ENCODE measurements at regions not wholly inside any gene's neighbourhood (a gene's known extent, or its start where the extent isn't known, plus 50 kb on each side); places are given as distances from the start of the nearest gene placed in this dataset.

- Histone ChIP-seq H3K9me3 (ENCODE audit: control insufficient read depth, low read depth, low read length) (no peaks in the 10 kb centered on the region), H3K79me2 (ENCODE audit: control insufficient read depth, insufficient read depth, low read length) (no peaks in the 10 kb centered on the region), H3K4me3 (ENCODE audit: control insufficient read depth in 2 of 3, extremely low read depth in 1 of 3, insufficient read depth in 2 of 3, low read depth in 1 of 3, low read length in 3 of 3) (no peak overlapping the region), H3K36me3 (ENCODE audit: control insufficient read depth in 2 of 2, extremely low read depth in 1 of 2, insufficient read depth in 2 of 2, low read length in 2 of 2) (no peaks in the 10 kb centered on the region), H3K4me1 (ENCODE audit: control insufficient read depth, extremely low read depth, insufficient read depth, low read length) (peaks cover 9% of the 10 kb centered on the region), H3K27ac (ENCODE audit: control insufficient read depth, insufficient read depth, low read length) (no peak overlapping the region), H2AFZ (ENCODE audit: control insufficient read depth, low read length) (no peak overlapping the region), H4K20me1 (ENCODE audit: control insufficient read depth, extremely low read depth, insufficient read depth, low read length) (no peaks in the 10 kb centered on the region), H3K27me3 (ENCODE audit: control insufficient read depth, extremely low read depth, insufficient read depth, low read length) (peaks cover 11% of the 10 kb centered on the region), H3K4me2 (ENCODE audit: control insufficient read depth, extremely low read depth, insufficient read depth, low read depth, low read length) (no peak overlapping the region), H3K9me1 (ENCODE audit: control insufficient read depth, extremely low read depth, insufficient read depth, low read length) (no peaks in the 10 kb centered on the region), H3K9ac (ENCODE audit: control insufficient read depth, extremely low read depth, insufficient read depth, low read length) (no peak overlapping the region)
- dilution Hi-C loops (cut with MboI; ENCODE audit: extremely low pct_ligation_motif_present, low sequenced_read_pairs): no loop called here
- DNase-seq (ENCODE audit: low read depth, low spot score) (no peak), FAIRE-seq (no peak)
- TF ChIP-seq EZH2 (IDR thresholded peaks at IDR 0.05; ENCODE audit: low read length) (no peak), CTCF (optimal IDR thresholded peaks at IDR 0.05 in 1 of 3, IDR thresholded peaks at IDR 0.05 in 1 of 3, conservative IDR thresholded peaks at IDR 0.05 in 1 of 3; ENCODE audit: extremely low read depth in 1 of 3, insufficient read depth in 2 of 3, low read length in 3 of 3) (no peak)
Measured at GRCh38 chr3:193899001-193899400, 236.9 kb upstream of the HES1 start.

- FAIRE-seq: no peak
- no peak for TF ChIP-seq CTCF (optimal IDR thresholded peaks at IDR 0.05 in 1 of 3, IDR thresholded peaks at IDR 0.05 in 1 of 3, conservative IDR thresholded peaks at IDR 0.05 in 1 of 3; ENCODE audit: extremely low read depth in 1 of 3, insufficient read depth in 2 of 3, low read length in 3 of 3)
- no peak for TF ChIP-seq EZH2 (IDR thresholded peaks at IDR 0.05; ENCODE audit: low read length)
- no peaks in the 10 kb centered on the region for H3K79me2 ChIP-seq (ENCODE audit: control insufficient read depth, insufficient read depth, low read length)
Measured at GRCh38 chr3:193901007-193901406, 234.9 kb upstream of the HES1 start.

More at GRCh38 chr3:193901007-193901406, 234.9 kb upstream of the HES1 start:
- no peak overlapping the region for H3K27ac ChIP-seq (ENCODE audit: control insufficient read depth, insufficient read depth, low read length)
- H4K20me1 ChIP-seq (ENCODE audit: control insufficient read depth, extremely low read depth, insufficient read depth, low read length): no peaks in the 10 kb centered on the region
- H3K4me3 ChIP-seq (ENCODE audit: control insufficient read depth in 2 of 3, extremely low read depth in 1 of 3, insufficient read depth in 2 of 3, low read depth in 1 of 3, low read length in 3 of 3): no peak overlapping the region
- no peaks in the 10 kb centered on the region for H3K9me3 ChIP-seq (ENCODE audit: control insufficient read depth, low read depth, low read length)
- H2AFZ ChIP-seq (ENCODE audit: control insufficient read depth, low read length): no peak overlapping the region
- H3K9ac ChIP-seq (ENCODE audit: control insufficient read depth, extremely low read depth, insufficient read depth, low read length): no peak overlapping the region
- dilution Hi-C loops (cut with MboI; ENCODE audit: extremely low pct_ligation_motif_present, low sequenced_read_pairs): no loop called here
- peaks cover 14% of the 10 kb centered on the region for H3K27me3 ChIP-seq (ENCODE audit: control insufficient read depth, extremely low read depth, insufficient read depth, low read length)
- peaks cover 9% of the 10 kb centered on the region for H3K4me1 ChIP-seq (ENCODE audit: control insufficient read depth, extremely low read depth, insufficient read depth, low read length)
- no peak for DNase-seq (ENCODE audit: low read depth, low spot score)
- H3K4me2 ChIP-seq (ENCODE audit: control insufficient read depth, extremely low read depth, insufficient read depth, low read depth, low read length): no peak overlapping the region
- no peaks in the 10 kb centered on the region for H3K9me1 ChIP-seq (ENCODE audit: control insufficient read depth, extremely low read depth, insufficient read depth, low read length)
- H3K36me3 ChIP-seq (ENCODE audit: control insufficient read depth in 2 of 2, extremely low read depth in 1 of 2, insufficient read depth in 2 of 2, low read length in 2 of 2): no peaks in the 10 kb centered on the region

Measured in keratinocyte (primary cell).